ENCODE measurements at regions not wholly inside any gene's neighbourhood (a gene's known extent, or its start where the extent isn't known, plus 50 kb on each side); places are given as distances from the start of the nearest gene placed in this dataset.

DNA sequence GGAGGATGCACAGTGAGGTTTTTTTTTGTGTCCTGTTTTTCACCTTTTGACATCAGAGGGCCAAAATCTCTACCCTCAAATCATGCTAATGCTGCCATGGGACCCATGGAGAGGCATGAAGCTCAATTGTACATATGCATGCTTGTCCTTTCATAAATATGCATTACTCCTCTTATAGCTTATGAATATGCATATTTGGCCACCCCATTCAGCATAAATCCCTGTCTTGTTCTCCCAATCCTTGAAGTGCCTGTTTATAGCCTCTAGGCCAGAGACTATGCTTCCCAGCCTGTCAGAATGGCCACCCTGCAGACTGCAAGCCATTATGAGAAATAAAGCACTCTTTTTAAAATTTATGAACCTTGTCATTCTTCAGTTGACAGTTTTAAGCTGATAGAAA is 696.4 kb upstream of the ZNF804A start:
- no peak for TF ChIP-seq TAF1 (IDR thresholded peaks at IDR 0.05; ENCODE audit: low read depth)
- no peak for TF ChIP-seq EP300 (IDR thresholded peaks at IDR 0.05; ENCODE audit: borderline replicate concordance)
- no peak for TF ChIP-seq NFIC (IDR thresholded peaks at IDR 0.05)
- TF ChIP-seq RAD21 (IDR thresholded peaks at IDR 0.05; ENCODE audit: low read depth) = no peak
- TF ChIP-seq EGR1 (IDR thresholded peaks at IDR 0.05) = no peak
- TF ChIP-seq USF1 (IDR thresholded peaks at IDR 0.05) = no peak
